HL-60 (cell line): ENCODE measurements at regions not wholly inside any gene's neighbourhood (a gene's known extent, or its start where the extent isn't known, plus 50 kb on each side); places are given as distances from the start of the nearest gene placed in this dataset.

ENCODE experiments used
- GABPA ChIP-seq: IDR thresholded peaks from 2 replicates; pipeline ENCODE4 v1.6.1; 2012; ENCODE audit warnings: low read depth
- POLR2AphosphoS5 ChIP-seq: IDR thresholded peaks from 2 replicates; pipeline ENCODE4 v1.6.1; 2012; ENCODE audit warnings: low read depth
- SPI1 ChIP-seq: IDR thresholded peaks from 2 replicates; pipeline ENCODE4 v1.6.1; 2012; ENCODE audit warnings: low read depth, mild to moderate bottlenecking, borderline replicate concordance
- TF ChIP-seq, protein P1 (sequence below): IDR thresholded peaks from one replicate; pipeline ENCODE4 v1.5.1; 2011; ENCODE audit warnings: low read length, control low read depth, inconsistent platforms; ENCODE audit not compliant: insufficient read depth

DNA sequence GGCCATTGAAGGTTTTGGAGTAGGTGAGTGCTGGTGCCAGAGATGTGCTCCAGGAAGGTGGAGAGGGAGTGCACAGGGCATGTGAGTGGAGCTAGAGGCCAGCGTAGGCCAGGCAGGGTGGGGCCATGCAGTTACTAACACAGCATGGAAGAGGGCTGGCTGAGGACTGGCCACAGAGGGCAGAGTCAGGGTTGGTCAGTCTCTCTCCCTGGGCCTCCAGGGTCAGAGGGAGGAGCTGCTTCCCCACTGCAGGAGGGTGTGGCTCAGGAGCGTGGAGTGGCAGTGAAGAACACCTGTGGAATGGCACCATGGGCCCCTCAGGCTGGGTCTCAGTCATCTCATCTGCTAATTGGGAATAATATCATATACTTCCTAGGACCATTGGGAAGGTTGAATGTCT, 167.7 kb downstream of the MACROH2A1 start:
- TF ChIP-seq POLR2AphosphoS5: no peak
- TF ChIP-seq, protein P1, sequence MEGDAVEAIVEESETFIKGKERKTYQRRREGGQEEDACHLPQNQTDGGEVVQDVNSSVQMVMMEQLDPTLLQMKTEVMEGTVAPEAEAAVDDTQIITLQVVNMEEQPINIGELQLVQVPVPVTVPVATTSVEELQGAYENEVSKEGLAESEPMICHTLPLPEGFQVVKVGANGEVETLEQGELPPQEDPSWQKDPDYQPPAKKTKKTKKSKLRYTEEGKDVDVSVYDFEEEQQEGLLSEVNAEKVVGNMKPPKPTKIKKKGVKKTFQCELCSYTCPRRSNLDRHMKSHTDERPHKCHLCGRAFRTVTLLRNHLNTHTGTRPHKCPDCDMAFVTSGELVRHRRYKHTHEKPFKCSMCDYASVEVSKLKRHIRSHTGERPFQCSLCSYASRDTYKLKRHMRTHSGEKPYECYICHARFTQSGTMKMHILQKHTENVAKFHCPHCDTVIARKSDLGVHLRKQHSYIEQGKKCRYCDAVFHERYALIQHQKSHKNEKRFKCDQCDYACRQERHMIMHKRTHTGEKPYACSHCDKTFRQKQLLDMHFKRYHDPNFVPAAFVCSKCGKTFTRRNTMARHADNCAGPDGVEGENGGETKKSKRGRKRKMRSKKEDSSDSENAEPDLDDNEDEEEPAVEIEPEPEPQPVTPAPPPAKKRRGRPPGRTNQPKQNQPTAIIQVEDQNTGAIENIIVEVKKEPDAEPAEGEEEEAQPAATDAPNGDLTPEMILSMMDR: no peak
- no peak for TF ChIP-seq GABPA
- no peak for TF ChIP-seq SPI1
